MCF 10A (cell line): ENCODE measurements at regions not wholly inside any gene's neighbourhood (a gene's known extent, or its start where the extent isn't known, plus 50 kb on each side); places are given as distances from the start of the nearest gene placed in this dataset.

Experiments used
- BruUV-seq: library from RNA; stranded (reverse); fragments of 400-500 nt; replicated peaks from 2 replicates; lab custom pipeline; 2021; lab: Mats Ljungman, UMichigan
- CTCF ChIA-PET: fragments of 300-600 bp; sonication (Branson Sonifier 250); formaldehyde crosslinking; extraction: SDS; loops from one replicate; lab custom pipeline; 2021; ENCODE audit warnings: antibody characterized with exemption, inconsistent platforms; lab: Yijun Ruan, JAX
- POLR2A ChIA-PET: fragments of 300-600, 350-650 bp; sonication (Branson Sonifier 250); formaldehyde crosslinking; extraction: SDS; loops from one replicate; lab custom pipeline; 2020; ENCODE audit warnings: antibody characterized with exemption, inconsistent platforms; lab: Yijun Ruan, JAX
- DNase-seq: peaks from one replicate; pipeline ENCODE4 v3.0.0-alpha.2; 2018; ENCODE audit not compliant: unreplicated experiment
- H3K27ac Mint-ChIP-seq: one replicate; pipeline ENCODE4 v1.8.0; 2022; ENCODE audit warnings: mild to moderate bottlenecking, low read depth, mixed read lengths; ENCODE audit not compliant: unreplicated experiment
- H3K27me3 Mint-ChIP-seq: one replicate; pipeline ENCODE4 v1.8.0; 2022; ENCODE audit warnings: mixed read lengths; ENCODE audit not compliant: insufficient read depth, unreplicated experiment
- H3K36me3 Mint-ChIP-seq: one replicate; pipeline ENCODE4 v1.8.0; 2022; ENCODE audit warnings: mild to moderate bottlenecking, moderate library complexity, mixed read lengths; ENCODE audit not compliant: insufficient read depth, unreplicated experiment
- H3K4me1 Mint-ChIP-seq: one replicate; pipeline ENCODE4 v1.8.0; 2022; ENCODE audit warnings: mixed read lengths; ENCODE audit not compliant: insufficient read depth, unreplicated experiment
- H3K4me3 Mint-ChIP-seq: one replicate; pipeline ENCODE4 v1.8.0; 2022; ENCODE audit warnings: mild to moderate bottlenecking, moderate library complexity, mixed read lengths; ENCODE audit not compliant: unreplicated experiment
- H3K9me3 Mint-ChIP-seq: one replicate; pipeline ENCODE4 v1.8.0; 2022; ENCODE audit warnings: mixed read lengths; ENCODE audit not compliant: unreplicated experiment
- CTCF ChIP-seq: fragments of 200-600 bp; IDR thresholded peaks from one replicate; pipeline ENCODE4 v1.8.0; 2022; ENCODE audit warnings: antibody characterized with exemption, mild to moderate bottlenecking; ENCODE audit not compliant: unreplicated experiment
- intact Hi-C: fragments of 100-400 bp; cut with micrococcal nuclease; formaldehyde crosslinking; loops from 2 replicates; pipeline ENCODE4 v1.14.1; 2022

- no TSS peak for BruUV-seq
- no peaks in the 10 kb centered on the region for H3K9me3 Mint-ChIP-seq
- ChIA-PET CTCF (no interaction called here), POLR2A (no interaction called here)
- H3K27ac Mint-ChIP-seq = no peak overlapping the region
- DNase-seq = no peak
- H3K36me3 Mint-ChIP-seq = no peaks in the 10 kb centered on the region
- no peak for TF ChIP-seq CTCF
- intact Hi-C loops = no loop called here
- no peaks in the 10 kb centered on the region for H3K27me3 Mint-ChIP-seq
- H3K4me3 Mint-ChIP-seq = no peak overlapping the region
- H3K4me1 Mint-ChIP-seq = no peaks in the 10 kb centered on the region
Measured at GRCh38 chr13:44662515-44662914, 86.4 kb upstream of the TSC22D1 start.

GRCh38 chr13:44661936-44662335 is 85.8 kb upstream of the TSC22D1 start:
- TF ChIP-seq CTCF = no peak
- BruUV-seq = no TSS peak
- no peaks in the 10 kb centered on the region for H3K27me3 Mint-ChIP-seq
- no peaks in the 10 kb centered on the region for H3K9me3 Mint-ChIP-seq
- DNase-seq = no peak
- no peak overlapping the region for H3K4me3 Mint-ChIP-seq
- CTCF ChIA-PET = no interaction called here
- POLR2A ChIA-PET = no interaction called here
- H3K27ac Mint-ChIP-seq = no peak overlapping the region
- intact Hi-C loops = no loop called here
- H3K36me3 Mint-ChIP-seq = no peaks in the 10 kb centered on the region
- H3K4me1 Mint-ChIP-seq = no peaks in the 10 kb centered on the region

- H3K27ac Mint-ChIP-seq = no peak overlapping the region
- BruUV-seq = no TSS peak
- intact Hi-C loops = no loop called here
- TF ChIP-seq CTCF = no peak
- no peaks in the 10 kb centered on the region for H3K36me3 Mint-ChIP-seq
- no peaks in the 10 kb centered on the region for H3K27me3 Mint-ChIP-seq
- no peaks in the 10 kb centered on the region for H3K4me1 Mint-ChIP-seq
- DNase-seq = no peak
- POLR2A ChIA-PET = no interaction called here
- no peaks in the 10 kb centered on the region for H3K9me3 Mint-ChIP-seq
- CTCF ChIA-PET = no interaction called here
- H3K4me3 Mint-ChIP-seq = no peak overlapping the region
Measured at GRCh38 chr13:44660050-44660449, 83.9 kb upstream of the TSC22D1 start.

- CTCF ChIA-PET = no interaction called here
- no peaks in the 10 kb centered on the region for H3K27me3 Mint-ChIP-seq
- TF ChIP-seq CTCF = no peak
- H3K36me3 Mint-ChIP-seq = no peaks in the 10 kb centered on the region
- no peaks in the 10 kb centered on the region for H3K9me3 Mint-ChIP-seq
- POLR2A ChIA-PET = interaction anchor here (1.2 kb wide), 1 partner anchor 13 kb away, joined by 3 read pairs; no protein-coding TSS in a partner anchor
- H3K4me3 Mint-ChIP-seq = no peak overlapping the region
- H3K27ac Mint-ChIP-seq = no peak overlapping the region
- BruUV-seq = no TSS peak
- H3K4me1 Mint-ChIP-seq = no peaks in the 10 kb centered on the region
- intact Hi-C loops = no loop called here
- DNase-seq = no peak
Measured at GRCh38 chr13:44652962-44653660, 77.0 kb upstream of the TSC22D1 start.
